ENCODE measurements at regions not wholly inside any gene's neighbourhood (a gene's known extent, or its start where the extent isn't known, plus 50 kb on each side); places are given as distances from the start of the nearest gene placed in this dataset.
A peak's percentile ranks its signal among the peaks of the same experiment; 100 is the strongest.

- H3K4me3 ChIP-seq (ENCODE audit: low read depth, low read length): no peak overlapping the region
- DNase-seq (ENCODE audit: low read depth): peak; percentile 0
- no peak for TF ChIP-seq CTCF (conservative IDR thresholded peaks at IDR 0.05; ENCODE audit: low read depth, low read length)
Observed at GRCh38 chr11:90803831-90804230, 581.0 kb upstream of the CHORDC1 start.

DNA sequence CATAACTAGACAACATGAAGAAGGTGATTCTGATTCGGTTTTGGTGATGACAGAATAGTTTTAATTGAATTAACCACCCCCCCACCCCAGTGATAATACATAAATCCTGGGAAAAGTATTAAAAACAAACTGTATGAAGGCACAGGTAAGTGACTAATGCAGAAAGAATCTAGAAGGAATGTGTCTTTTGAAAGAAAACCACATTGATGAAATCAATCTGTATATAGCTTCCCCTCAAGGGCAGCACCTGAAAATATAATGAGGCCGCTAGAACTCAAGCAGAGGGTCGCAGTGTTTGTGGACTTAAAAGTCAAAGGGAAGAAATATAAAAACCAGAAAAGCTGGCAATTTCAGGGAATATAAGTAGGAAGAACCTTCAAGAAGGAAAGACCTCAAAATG lies 580.5 kb upstream of the CHORDC1 start:
- peak; percentile 14 for DNase-seq (ENCODE audit: low read depth)
- H3K4me3 ChIP-seq (ENCODE audit: low read depth, low read length): no peak overlapping the region

DNA sequence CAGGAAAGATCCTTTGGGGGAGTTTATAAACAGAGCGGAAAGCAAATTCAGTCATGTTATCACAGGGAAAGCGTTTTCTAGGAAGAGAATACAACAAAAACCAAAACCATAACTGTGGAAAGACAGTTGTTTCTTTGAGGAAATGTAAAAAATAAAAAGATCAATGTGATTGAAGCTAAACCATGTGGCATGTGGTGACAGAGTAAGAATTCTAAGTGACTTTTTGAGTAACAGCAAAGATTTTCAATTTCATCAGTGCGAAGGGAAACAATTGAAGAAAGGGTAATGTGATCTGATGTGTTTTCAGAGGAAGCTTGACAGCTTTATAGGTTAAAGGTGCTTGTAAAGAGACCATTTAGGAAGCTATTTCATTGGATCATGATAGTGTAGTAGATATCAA lies 575.9 kb upstream of the CHORDC1 start:
- H3K4me3 ChIP-seq (ENCODE audit: low read depth, low read length): no peak overlapping the region
- no peak for DNase-seq (ENCODE audit: low read depth)
- TF ChIP-seq CTCF (conservative IDR thresholded peaks at IDR 0.05; ENCODE audit: low read depth, low read length): no peak

More for the DNA sequence above, 580.5 kb upstream of the CHORDC1 start:
- no peak for TF ChIP-seq CTCF (conservative IDR thresholded peaks at IDR 0.05; ENCODE audit: low read depth, low read length)

DNA sequence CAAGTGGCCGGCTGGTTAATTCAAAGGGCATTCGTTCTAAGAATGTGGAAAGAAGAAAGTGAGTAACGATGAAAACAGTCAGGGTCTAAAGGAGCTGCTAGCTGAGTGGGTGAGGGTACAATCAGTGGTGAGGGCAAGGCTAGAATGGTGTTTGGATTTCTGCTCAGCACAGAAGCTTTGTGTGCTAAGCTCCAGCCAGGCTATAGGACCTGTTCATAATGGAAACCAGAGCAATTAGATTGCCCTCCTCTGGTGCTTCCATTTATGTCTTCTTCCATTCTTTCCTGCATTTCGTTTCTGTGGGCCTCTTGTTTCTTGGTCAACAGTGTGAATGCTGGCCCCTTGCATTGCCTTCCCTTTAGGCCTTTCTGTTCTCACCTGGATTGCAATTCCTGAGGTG lies 572.9 kb upstream of the CHORDC1 start:
- no peak overlapping the region for H3K4me3 ChIP-seq (ENCODE audit: low read depth, low read length)
- TF ChIP-seq CTCF (conservative IDR thresholded peaks at IDR 0.05; ENCODE audit: low read depth, low read length): no peak
- DNase-seq (ENCODE audit: low read depth): no peak

GRCh38 chr11:90788961-90789360 lies 566.1 kb upstream of the CHORDC1 start:
- DNase-seq (ENCODE audit: low read depth): no peak
- H3K4me3 ChIP-seq (ENCODE audit: low read depth, low read length): no peak overlapping the region
- TF ChIP-seq CTCF (conservative IDR thresholded peaks at IDR 0.05; ENCODE audit: low read depth, low read length): no peak

DNA sequence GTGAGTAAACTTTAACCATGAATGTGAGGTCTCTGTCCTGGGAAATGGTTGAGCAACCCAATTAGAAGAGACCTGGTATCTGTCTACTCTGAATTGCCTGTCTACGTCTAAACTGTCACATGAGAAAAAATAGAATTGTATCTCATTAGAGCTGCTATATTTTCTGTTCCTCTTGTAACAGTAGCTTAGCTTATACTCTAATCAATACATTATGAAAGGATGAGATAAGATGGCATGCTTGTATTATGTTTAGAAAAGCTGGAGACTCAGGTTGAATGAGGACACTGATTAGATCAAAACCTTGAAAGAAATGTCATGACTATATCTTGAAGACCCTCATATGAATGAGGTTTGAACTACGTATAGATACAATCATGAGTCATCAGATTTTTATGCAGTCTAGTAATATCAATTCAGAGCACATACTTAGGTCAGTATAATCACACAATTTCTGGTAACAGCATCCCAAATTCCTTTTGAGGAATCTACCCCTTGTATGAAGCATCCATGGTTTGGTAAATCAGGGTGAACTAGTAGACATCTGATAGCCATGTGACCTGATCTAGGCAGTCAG lies 561.5 kb upstream of the CHORDC1 start:
- no peak for DNase-seq (ENCODE audit: low read depth)
- no peak overlapping the region for H3K4me3 ChIP-seq (ENCODE audit: low read depth, low read length)
- TF ChIP-seq CTCF (conservative IDR thresholded peaks at IDR 0.05; ENCODE audit: low read depth, low read length): no peak

DNA sequence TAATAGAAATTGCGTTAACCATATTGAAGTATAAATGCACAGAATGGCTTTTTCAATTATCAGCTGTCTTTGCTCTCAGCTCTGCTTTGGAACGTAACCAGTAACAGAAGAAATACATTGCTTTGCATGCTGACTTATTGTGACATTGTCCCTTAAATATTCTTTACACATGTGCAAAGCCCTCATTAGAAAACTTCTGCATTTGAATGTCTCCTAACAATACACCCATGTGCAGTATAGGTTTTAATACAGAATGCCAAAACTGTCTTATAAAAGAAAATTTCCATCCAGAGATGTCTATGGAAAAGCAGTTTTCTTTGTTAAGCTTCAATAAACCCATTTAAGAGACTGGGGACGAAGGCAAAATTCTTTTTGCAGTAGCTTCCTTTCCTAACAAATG lies 560.3 kb upstream of the CHORDC1 start:
- no peak for DNase-seq (ENCODE audit: low read depth)
- no peak for TF ChIP-seq CTCF (conservative IDR thresholded peaks at IDR 0.05; ENCODE audit: low read depth, low read length)
- H3K4me3 ChIP-seq (ENCODE audit: low read depth, low read length): no peak overlapping the region
